ENCODE measurements at regions not wholly inside any gene's neighbourhood (a gene's known extent, or its start where the extent isn't known, plus 50 kb on each side); places are given as distances from the start of the nearest gene placed in this dataset.
"Not testable (repeated sequence)": the region's sequence is repeated elsewhere in the genome, so short reads cannot be mapped to it uniquely, and the experiment has no call there.

DNA sequence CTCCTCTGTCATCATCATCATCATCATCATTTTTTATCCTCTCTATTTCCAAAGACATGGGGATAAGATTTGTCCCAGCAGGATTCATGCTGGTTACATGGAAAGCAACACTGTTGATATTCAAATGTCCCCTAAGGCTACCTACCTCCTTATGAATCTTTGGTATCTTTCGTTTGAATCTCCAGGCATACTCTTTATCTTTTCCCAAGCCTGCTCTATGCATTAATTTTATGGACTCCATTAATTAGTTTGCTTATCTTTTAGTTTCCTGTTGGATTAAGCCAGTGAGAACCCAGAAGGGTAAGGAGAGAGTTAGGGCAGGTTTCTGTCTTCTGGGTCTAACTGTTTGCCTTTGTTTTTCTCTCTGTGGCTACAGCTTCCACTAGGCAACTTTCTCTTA is 129.6 kb upstream of the GOT2 start:
- intact Hi-C loops (cut with DNase I; ENCODE audit: low total_unique reads) = no loop called here
- H3K4me3 ChIP-seq (ENCODE audit: low read depth, poor library complexity, severe bottlenecking) = no peak overlapping the region
- 39 to 76% methylated on average over 1 of the region's 1 CpG for WGBS, 2 donors
- DNase-seq (ENCODE audit: low spot score in 2 of 2) = no peak
- TF ChIP-seq, protein P1, sequence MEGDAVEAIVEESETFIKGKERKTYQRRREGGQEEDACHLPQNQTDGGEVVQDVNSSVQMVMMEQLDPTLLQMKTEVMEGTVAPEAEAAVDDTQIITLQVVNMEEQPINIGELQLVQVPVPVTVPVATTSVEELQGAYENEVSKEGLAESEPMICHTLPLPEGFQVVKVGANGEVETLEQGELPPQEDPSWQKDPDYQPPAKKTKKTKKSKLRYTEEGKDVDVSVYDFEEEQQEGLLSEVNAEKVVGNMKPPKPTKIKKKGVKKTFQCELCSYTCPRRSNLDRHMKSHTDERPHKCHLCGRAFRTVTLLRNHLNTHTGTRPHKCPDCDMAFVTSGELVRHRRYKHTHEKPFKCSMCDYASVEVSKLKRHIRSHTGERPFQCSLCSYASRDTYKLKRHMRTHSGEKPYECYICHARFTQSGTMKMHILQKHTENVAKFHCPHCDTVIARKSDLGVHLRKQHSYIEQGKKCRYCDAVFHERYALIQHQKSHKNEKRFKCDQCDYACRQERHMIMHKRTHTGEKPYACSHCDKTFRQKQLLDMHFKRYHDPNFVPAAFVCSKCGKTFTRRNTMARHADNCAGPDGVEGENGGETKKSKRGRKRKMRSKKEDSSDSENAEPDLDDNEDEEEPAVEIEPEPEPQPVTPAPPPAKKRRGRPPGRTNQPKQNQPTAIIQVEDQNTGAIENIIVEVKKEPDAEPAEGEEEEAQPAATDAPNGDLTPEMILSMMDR (IDR thresholded peaks at IDR 0.05) = no peak
- no peak for TF ChIP-seq POLR2A (IDR thresholded peaks at IDR 0.05)

DNA sequence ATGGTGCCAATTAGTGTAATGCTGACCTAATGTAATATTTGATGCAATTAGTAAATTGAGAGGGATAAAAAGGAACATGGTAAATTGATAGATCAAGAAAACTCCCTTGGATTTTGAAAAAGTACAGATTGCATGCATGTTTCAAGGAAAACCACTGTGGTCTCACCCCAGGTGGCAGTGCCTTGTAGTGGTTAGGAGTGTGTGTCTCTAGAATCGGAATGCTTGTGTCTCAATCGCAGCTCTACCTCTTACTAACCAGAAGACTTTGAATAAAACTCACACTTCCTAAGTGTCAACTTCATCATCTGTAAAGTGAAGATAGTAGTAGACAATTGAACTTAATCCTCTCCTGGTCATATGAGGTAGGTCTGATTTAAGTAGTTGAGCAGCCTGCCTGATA is 128.9 kb upstream of the GOT2 start:
- no peak for TF ChIP-seq POLR2A (IDR thresholded peaks at IDR 0.05)
- TF ChIP-seq, protein P1 (IDR thresholded peaks at IDR 0.05) = no peak
- WGBS, 2 donors = 86 to 87% methylated on average over 2 of the region's 2 CpGs
- DNase-seq (ENCODE audit: low spot score in 2 of 2) = no peak

DNA sequence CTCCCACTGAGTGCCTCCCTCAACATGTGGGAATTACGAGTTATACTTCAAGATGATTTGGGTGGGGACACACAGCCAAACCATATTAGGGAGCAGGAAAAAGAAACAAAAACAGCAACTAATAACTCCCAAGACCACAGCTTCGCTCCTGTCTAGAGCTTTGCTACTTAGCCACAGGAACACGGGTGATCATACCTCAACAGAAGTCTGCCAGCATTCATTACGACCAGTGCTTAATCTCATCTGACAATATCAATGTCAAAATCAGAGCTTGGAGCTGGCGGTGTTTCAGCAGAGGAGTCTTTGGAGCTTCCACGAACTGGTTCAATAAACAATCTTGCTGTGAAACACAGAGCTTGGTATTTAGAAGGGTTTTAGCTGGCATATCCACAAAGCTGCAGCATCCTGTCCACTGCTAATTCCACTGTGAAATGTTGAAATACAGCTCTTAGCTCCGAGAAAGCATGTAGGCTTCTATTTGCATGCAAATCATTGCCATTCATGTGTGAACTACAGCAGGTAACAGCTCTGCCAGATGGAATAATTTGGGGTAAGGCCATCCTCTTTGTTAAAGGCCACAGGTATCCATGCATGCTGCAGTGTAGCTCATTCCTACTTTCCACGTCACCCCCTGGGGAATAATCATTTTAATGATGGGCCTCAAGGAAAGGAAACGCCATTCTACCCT is 128.4 kb upstream of the GOT2 start:
- TF ChIP-seq, protein P1 (IDR thresholded peaks at IDR 0.05) = no peak
- no peak for TF ChIP-seq POLR2A (IDR thresholded peaks at IDR 0.05)
- DNase-seq (ENCODE audit: low spot score in 2 of 2) = no peak
- no peak overlapping the region for H3K4me3 ChIP-seq (ENCODE audit: low read depth, poor library complexity, severe bottlenecking)
- intact Hi-C loops (cut with DNase I; ENCODE audit: low total_unique reads) = no loop called here
- 48 to 56% methylated on average over 9 of the region's 9 CpGs for WGBS, 2 donors

More for the DNA sequence above, 128.9 kb upstream of the GOT2 start:
- no peak overlapping the region for H3K4me3 ChIP-seq (ENCODE audit: low read depth, poor library complexity, severe bottlenecking)
- intact Hi-C loops (cut with DNase I; ENCODE audit: low total_unique reads) = no loop called here

DNA sequence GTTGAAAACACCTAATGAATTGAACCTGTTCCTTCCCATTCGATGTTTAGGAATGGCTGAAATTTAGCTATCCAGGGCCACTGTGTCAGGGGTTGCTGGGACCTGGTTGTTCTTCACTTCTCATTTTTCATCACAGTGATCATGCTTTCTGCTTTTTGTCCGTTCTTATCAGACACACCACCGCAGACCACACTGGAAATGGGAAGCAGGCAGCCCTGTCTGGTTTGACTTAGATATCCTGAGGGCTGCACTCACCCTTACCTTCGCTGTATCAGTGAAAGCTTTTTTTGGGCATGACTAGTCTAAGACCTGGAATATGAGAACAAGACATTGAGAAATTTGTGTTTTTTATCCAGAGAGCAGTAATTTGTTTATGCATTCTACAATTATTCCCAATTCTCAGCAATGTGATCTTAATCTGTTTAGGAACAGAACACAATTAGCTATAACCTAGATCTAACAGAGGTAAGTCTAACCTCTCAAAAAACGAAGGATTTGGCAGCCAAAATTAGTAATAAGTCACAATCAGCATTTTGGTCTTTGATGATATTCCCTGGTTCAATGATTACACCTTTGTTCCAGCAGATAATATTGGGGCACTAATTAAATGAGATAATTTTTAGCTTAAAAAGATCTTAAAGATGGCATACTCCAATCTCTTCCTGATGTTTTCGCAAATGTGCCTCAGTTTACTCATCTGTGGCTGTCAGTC is 126.0 kb upstream of the GOT2 start:
- 63 to 72% methylated on average over 6 of the region's 6 CpGs for WGBS, 2 donors
- intact Hi-C loops (cut with DNase I; ENCODE audit: low total_unique reads) = no loop called here
- H3K4me3 ChIP-seq (ENCODE audit: low read depth, poor library complexity, severe bottlenecking) = no peak overlapping the region
- no peak for DNase-seq (ENCODE audit: low spot score in 2 of 2)
- TF ChIP-seq, protein P1 (IDR thresholded peaks at IDR 0.05) = no peak
- TF ChIP-seq POLR2A (IDR thresholded peaks at IDR 0.05) = no peak

DNA sequence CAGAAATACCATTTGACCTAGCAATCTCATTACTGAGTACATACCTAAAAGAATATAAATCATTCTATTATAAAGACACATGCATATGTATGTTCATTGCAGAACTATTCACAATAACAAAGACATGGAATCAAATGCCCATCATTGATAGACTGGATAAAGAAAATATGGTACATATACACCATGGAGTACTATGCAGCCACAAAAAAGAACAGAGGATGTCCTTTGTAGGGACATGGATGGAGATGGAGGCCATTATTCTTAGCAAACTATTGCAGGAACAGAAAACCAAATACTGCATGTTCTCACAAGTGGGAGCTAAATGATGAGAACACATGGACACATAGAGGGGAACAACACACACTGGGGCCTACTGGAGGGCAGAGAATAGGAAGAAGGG is 124.5 kb upstream of the GOT2 start:
- intact Hi-C loops (cut with DNase I; ENCODE audit: low total_unique reads); DNase-seq (ENCODE audit: low spot score in 2 of 2); H3K4me3 ChIP-seq (ENCODE audit: low read depth, poor library complexity, severe bottlenecking): not testable (repeated sequence)

DNA sequence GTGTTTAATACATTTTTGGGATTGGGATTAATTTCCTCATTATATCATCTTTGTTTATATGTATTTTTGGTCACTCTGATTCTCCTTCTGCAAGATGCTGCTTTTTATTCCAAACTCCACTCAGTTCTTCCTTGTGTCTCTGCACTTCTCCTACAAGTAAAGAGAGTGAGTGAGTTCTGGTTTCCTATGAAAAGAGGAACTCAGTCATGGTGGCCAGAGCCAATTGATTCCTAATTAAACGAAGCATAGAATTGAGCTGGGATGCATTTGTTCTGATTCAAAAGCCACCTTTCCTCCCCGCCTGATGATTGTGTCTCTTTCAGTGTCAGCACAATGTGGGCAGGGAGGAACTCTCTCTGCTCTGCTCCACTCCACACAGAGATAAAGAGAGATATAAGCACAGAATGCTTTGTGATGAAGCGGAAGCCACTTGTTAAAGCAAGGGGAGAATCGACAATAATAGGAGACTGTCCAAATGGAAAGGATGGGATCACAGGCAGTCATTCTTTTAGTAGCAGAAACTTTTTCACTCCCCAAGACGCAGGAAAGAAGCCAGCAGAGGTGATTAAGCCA is 121.3 kb upstream of the GOT2 start:
- intact Hi-C loops (cut with DNase I; ENCODE audit: low total_unique reads) = no loop called here
- no peak overlapping the region for H3K4me3 ChIP-seq (ENCODE audit: low read depth, poor library complexity, severe bottlenecking)

More for the DNA sequence above, 121.3 kb upstream of the GOT2 start:
- no peak for DNase-seq (ENCODE audit: low spot score in 2 of 2)
- TF ChIP-seq, protein P1 (IDR thresholded peaks at IDR 0.05) = no peak
- TF ChIP-seq POLR2A (IDR thresholded peaks at IDR 0.05) = no peak
- 83 to 87% methylated on average over 5 of the region's 5 CpGs for WGBS, 2 donors

Data from lower leg skin (tissue), 4 donors.